NCI-H226 (cell line): ENCODE measurements at regions not wholly inside any gene's neighbourhood (a gene's known extent, or its start where the extent isn't known, plus 50 kb on each side); places are given as distances from the start of the nearest gene placed in this dataset.

Source experiments
- DNase-seq: peaks from one replicate; pipeline ENCODE4 v3.0.0-alpha.2; 2015

DNA sequence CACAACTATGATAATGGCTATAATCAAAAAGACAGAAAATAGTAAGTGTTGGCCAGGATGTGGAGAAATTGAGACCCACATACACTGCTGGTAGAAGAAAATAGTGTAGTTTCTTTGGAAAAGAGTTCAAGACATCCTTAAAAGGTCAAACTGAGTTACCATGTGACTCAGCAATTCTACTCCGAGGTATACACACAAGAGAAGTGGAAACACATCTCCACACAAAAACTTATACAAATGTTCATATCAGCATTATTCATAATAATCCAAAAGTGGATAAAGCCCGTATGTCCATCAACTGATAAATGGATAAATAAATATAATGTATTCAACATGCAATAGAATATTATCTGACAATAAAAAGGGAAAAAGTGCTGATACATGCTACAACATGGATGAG, 532.2 kb downstream of the NR2F1-AS1 start:
- no peak for DNase-seq

DNA sequence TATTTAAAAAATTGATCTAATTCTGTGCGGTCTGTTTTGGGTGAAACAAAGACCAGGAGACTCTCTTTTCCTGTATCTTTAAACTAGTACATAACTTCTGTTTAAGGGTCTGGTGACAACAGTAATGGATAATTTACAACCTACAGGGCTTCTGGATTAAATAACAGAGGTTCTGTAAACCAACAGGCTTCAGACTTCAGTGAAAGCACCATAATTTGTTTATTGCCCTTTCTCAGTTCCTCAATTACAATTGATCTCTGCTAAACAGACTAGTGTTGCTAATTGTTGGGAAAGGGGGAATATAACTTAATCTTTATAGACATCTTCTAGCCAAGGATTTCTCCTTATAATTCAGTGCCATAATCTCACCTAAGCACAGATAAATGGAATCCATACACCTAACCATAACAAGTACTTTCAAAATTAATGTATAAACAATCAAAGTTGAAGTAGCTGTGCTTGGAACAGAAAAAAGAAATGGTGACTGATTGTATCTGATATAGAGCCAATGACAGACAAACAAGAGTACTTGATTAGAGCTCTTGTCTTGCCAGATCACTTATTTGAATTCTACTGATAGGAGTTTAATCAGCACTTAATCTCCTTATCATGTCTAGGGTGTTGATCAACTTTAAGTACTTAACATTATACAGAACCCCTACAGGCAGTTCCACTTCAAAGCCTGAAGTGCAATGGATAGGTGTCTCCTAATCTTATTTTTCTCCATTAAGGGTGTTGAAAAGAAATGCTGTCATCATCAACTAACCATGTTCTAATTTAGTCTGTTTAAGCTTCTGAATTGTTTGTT, 536.0 kb downstream of the NR2F1-AS1 start:
- DNase-seq, result no peak

DNA sequence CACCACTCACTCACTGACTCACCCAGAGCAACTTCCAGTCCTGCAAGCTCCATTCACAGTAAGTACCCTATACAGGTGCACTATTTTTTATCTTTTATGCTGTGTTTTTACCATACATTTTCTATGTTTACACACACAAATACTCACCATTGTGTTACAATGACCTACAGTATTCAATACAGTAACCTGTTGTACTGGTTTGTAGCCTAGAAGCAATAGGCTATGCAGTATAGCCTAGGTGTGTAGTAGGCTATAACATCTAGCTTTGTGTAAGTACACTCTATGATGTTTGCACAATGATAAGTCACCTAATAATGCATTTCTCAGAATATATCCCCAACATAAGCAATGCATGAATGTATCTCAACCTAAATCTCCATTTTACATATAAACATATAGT, 541.1 kb downstream of the NR2F1-AS1 start:
- DNase-seq, result no peak

DNA sequence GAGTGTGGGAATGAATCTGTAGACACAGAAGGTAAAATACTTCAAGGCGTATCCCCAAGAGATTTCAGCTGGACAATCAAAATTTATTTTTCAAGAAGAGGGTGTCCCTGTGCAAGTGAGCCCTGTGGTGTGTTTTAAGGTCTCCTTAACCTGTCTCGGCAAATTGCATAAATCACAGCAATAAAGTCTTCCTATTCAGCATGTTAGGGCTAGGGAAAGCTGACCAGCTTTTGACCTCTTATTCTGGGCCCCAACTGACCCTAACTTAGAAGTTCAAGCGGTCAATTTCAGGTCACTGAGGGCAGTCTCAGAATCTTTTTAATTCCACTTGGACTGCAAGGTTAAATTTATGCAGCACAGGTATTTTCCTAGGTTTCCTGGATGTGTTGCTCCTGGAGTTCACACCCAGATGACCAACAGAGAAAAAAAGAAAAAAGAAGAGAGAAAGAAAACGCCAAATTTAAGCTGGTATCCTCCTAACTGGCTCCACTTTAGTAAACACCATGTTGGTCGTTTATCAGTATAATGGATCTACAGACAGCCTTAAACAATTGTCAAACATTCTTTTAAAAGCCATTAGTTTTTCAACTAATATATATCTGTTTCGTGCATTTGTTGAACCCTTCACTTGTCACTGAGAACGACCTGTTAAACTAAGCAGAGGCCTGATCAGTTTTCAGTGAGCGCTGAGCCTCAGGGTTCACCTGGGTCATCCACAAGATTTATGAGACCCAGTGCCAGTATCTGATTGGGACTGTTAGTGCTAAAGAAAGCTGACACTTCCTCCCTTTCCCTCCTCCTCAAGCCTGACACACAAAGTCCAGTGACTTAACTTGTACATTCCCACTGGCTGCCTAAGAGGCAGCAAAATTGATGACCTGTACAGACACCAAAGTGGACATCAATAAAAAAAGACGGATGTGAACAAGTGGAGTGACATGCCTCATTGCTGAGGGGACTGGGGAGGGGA, 546.1 kb downstream of the NR2F1-AS1 start:
- DNase-seq, result no peak

DNA sequence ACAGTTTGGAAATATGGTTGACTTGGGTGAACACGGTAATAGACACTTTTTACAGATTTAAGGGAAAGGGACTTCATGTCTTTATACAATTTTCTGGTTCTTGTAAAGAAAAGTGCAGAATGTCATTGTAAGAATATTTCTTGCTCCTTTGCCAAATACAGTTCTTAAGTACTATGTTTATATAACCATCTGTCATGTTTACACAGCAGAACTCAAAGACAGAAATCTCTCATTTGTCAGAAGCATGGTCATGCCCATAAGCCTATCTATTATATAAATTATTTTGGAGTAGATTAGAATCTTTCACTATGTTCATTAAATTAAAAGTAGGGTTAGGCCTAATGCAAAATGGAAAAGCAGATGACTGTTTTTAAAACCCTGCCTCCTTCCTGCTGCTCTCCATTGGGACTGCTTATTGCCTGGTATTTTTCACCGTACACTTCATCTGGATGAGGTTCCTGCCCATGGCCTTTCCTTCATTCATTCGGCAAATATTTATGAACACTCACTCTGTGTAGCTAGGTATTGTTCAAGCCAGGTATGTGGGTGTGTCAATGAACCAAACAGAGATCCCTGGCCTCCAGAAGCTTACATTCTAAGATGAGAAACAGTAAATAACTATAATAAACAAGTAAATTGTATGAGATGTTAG, 558.1 kb downstream of the NR2F1-AS1 start:
- DNase-seq, result no peak

DNA sequence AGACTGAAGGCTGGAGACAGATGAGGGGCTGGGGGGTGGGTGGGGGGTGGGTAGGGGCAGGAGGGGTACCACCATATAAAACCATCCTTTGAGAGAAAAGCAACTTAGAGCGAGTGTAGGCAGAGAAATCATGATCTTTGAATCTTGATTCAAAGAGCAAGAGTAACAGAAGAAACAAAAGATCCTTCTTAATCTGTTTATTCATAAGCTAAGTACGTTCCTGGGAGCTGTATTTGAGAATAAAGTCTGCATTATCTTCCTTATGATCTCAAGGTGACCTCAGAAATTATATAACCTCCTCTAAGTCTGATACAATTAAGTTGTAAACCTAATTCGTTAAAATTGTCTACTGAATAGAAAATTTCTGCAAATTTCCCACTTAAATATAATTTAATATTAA, 558.8 kb downstream of the NR2F1-AS1 start:
- no peak for DNase-seq

DNA sequence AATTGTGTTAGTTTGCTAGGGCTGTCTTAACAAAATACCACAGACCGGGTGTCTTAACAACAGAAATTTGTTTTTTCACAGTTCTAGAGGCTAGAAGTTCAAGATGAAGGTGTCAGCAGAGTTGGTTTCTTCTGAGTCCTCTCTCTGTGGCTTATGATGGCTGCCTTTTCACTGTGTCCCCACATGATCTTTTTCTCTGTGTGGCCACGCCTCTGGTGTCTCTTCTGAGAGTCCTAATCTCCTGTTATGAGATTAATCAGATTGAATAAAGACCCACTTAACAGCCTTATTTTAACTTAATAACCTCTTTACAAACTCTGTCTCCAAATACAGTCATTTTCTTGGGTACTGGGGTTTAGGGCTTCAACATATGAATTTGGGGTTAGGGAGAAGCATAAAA, 561.1 kb downstream of the NR2F1-AS1 start:
- DNase-seq, result no peak

DNA sequence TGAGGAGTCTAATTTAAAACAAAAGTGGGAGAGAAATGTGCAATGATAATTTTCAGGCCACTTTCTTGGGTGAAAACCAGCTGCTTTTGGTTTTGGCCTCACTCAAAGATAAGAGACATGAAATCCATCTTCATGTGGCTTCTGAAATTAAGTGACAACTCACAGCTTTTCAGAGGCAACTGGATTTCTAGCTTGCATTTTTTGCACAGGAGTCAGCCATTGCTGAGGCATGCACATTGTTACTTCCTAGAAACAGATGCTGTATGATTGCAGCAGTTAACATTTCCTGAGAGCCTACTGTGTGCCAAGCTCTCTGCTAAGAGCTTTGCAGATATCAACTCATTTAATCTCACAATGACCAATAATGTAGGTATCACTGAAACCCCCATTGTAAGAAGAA, 562.6 kb downstream of the NR2F1-AS1 start:
- no peak for DNase-seq

DNA sequence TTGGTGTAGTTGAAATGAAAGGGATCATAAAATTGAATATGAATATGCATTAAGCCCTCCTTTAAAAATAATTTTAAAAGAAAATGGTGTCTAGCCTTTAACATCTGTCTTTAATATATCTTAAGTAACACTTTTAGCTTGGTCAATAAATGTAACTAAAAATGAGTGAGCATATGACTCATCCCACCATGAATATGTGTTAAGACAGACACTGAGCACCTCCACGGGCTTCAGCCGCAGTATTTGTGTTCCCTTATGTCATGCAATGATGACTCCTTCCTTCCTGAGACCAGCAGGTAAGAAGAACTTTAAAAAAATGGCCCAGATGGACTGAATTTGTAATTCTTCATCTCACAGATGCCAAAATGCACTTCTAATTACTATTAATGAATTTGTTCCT, 563.2 kb downstream of the NR2F1-AS1 start:
- DNase-seq, result peak; percentile 15

DNA sequence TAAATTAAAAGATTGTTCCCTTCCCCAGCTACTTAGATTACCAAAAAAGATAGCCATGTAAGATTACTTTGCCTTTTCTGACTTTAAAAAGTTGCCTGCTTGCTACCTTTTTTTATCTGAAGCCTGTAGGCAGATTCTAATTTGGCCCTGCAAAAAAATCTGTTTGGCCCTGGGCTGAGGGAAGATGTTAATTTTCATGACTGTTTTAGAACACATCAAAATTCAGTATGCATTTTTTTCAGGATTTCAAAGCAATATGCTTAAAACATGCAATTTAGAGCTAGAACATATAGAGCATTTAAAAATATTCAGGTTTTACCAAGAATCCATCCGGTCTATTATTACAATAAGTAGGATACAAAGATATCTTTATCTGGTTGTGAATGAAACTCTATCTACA, 563.6 kb downstream of the NR2F1-AS1 start:
- no peak for DNase-seq

DNA sequence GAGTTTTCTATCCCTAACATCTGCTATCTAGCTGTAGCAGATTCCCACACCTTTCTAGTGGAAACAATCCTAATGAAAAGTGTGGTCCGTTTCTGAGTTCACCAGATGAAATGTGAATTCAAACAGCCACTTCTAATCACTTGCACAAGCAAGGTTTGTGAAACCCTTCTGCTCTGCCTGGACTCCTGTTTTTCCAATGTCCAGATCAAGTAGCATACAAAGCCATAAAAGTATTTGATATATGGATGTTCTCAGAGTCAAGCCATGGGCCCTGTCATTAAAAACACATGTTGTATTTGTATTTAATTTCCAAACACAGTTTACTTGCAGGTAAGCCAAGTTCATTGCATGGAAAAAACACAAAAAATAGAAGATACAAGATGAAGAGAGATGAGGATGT, 570.4 kb downstream of the NR2F1-AS1 start:
- no peak for DNase-seq

DNA sequence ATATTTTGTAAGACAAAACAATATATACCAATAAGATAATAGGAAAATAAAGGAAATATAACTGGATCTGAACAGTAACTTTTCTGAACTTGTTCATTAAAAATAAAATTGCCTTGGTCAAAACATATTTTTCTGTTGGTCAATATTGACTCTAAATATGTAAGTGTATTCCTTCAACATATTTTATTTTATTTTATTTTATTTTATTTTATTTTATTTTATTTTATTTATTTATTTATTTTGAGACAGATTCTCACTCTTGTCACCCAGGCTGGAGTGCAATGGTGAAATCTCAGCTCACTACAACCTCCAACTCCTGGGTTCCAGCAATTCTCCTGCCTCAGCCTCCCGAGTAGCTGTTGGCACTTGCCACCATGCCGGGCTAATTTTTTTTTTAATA, 571.0 kb downstream of the NR2F1-AS1 start:
- no peak for DNase-seq

DNA sequence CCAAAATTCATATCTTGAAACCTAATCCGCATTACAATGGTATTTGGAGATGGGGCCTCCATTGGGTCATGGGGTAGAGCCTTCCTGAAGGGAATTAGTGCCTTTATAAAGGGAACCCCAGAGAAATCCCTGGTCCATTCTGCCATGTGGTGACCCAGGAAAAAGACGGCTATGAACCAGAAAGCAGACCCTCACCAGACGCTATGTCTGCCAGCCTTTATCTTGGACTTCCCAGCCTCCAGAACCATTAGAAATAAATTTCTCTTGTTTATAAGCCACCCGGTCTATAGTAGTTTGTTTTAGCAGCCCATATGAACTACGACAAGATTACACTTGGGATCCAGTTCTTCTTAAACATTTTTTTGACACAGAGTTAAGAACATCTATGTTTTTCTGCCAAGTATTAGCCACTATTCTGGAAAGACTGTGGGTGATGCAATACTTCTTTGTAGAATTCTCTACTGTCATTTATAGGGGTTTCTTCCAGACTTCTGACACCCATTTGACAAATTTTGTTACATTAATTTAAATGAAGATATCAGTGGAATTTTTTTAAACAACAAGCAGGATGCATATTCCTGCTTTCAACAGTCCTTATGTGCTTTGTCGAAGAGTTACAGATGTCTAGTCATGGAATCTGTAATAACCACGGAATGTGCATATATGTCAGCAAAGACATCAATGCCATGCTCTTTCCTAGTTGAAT, 572.4 kb downstream of the NR2F1-AS1 start:
- DNase-seq, result no peak

DNA sequence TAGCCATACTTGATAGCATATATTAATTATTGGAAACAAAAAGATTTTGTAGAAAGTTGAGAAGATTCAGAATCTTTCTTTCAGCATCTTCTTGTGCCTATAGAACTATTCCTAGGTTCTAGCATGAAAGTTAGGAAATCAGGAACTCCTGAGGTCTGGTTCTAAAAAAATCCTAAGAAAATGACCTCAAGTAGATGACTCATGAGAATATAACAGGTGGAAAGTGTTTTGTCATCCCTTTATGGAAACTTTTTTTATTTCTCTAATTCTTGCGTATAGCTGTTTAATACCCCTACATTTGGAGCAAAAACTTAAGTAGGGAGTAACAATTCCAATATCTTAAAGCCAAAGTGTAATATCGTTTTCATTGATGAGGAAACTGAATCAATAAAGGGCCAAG, 574.1 kb downstream of the NR2F1-AS1 start:
- peak; percentile 8 for DNase-seq

DNA sequence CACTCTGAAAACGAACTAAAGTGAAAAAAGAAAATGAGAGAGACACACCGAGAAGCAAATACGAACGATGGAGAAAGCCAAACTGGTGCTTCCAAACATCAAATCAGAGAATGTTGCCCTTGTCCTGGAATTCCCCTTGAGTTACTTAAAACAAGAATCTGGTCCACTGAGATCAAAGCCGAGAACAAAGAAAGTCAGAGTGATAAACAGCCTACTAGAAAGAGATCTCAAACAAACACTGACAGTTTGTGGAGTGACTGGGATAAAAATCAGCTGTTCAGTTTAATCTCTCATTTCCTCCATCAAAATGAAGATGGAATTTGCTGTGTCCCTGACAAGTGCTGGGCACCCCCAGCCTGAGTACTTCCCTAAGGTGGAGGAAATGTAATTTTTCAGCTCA, 582.6 kb downstream of the NR2F1-AS1 start:
- DNase-seq, result no peak

DNA sequence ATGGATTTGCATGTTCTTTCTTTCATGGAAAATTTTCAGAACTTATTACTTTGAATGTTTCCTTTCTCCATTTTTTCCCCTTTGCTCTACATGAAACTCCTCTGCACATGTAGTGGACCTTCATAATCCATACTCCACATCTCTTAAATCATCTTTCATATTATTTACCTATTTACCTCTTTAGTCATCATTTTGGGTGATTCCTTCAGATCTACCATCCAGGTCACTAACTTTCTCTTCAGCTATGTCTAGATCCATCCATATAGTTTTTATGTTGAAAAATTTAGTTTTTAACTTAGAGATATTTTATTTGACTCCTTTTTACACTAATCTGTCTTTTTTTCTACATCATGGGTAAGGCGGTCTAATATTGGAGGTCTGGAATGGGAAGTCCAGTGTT, 586.6 kb downstream of the NR2F1-AS1 start:
- DNase-seq, result no peak

DNA sequence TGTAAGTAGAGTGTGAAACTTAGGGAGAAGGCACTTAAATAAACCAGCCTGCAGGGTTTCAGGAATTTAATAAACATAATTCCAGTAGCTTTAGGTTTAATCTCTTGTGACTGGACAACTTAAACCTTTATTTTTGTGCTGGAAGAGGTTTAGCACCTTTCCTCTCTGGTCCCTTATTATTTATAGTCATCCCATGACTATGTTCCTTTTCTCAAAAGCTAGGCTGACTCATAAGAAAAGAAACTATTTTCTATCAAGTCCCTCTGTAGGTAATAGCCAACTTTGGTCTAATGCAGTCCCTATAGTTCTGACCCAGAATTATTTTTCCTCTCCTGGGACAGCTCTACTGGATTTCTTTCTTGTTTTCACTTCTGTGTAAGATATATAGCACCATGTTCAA, 588.9 kb downstream of the NR2F1-AS1 start:
- DNase-seq, result no peak

DNA sequence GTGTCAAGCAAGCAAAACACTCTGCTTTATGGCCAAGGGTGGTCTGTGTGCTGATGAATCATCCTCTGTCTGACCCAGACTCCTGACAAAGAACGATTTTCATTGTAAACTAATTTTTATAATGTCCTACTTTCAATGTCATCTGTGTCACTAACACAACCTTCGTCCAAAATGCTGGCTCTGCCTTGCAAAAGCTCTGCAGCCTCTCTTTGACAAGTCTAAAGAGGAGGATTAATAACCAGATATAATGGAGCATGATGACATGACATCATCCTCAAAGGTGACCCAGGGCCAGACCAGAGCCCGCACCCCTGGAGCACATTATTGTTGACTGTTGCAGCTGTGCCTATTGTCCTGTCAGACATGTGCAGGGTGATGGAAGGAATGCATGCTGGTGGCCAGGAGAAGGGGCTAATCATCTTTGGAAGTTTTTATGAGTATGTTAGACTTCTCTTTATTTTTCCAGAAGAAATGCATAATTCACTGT, 589.4 kb downstream of the NR2F1-AS1 start:
- no peak for DNase-seq

DNA sequence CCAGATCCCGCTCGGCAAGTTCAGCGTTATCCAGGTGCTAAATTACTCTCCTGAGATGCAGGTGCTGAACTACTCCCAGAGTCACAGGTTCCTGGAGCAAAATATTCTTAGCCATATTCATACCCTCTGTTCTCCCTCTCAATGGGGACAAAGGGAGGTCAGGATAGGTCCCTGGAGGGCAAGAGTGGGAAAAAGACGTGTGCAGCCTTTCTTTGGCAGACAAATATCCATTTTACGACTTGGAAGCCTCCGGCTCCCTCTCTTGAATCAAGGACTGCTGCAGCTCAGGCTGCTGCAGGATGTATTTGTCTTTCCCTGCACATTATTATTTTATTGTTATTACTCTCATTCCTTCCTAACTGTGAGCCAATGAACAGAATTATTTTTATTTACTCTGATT, 590.2 kb downstream of the NR2F1-AS1 start:
- DNase-seq, result no peak

DNA sequence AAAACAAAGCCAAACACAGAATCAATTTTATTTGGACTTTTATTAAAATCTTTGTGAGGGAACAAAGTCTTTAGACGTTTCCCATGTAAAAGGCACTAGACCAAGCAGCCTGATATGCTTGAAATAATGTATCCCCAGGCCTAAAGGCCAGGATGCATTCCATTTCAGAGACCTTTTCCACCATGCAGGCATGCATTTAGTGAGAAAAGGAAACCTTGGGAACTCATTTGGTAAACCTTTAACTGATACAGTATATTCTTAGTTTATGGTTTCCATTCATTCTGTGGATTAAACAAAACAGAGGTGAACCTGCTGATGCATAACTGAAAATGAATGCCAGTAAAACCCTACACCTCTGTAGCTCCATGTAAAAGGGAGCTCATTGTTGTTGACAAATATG, 600.0 kb downstream of the NR2F1-AS1 start:
- no peak for DNase-seq

DNA sequence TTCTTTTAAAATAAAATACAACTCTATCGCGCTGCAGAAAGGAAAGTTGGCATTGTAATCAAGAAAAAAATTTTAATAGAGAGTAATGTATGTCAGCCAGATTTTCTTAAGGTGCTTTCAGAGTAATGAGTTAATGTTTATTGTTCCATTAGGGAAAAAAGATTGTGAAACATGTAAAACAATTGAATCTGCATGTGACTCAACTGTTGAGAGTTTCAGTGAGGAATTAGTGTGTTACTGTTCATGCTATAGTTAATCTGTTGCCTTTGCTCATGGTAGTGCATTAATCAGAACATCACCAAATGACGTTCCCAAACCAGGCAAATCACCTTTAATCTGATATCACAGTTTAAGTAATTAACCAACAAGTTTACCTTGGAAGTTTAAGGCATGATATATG, 600.5 kb downstream of the NR2F1-AS1 start:
- DNase-seq, result no peak

DNA sequence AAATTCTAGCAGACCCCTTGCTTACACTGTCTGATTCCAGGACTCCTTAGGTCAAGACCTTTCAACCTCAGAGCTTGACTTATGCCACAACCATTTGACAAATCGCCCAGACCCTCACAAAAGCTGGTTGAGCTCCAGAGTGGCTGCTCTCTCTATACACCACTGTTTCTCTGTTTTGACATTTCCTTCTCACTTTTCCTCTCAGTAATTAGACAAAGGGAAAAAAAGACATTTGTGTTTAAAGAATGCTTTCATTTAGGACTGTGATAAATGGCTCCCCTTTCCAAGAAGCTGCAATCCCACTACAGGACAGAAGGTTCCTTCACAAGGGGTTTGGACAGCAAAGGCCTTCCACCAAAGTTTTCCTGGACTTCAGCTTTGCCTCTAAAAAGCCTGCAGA, 601.3 kb downstream of the NR2F1-AS1 start:
- no peak for DNase-seq
